Type B pancreatic cell (in vitro differentiated cells): ENCODE measurements at regions not wholly inside any gene's neighbourhood (a gene's known extent, or its start where the extent isn't known, plus 50 kb on each side); places are given as distances from the start of the nearest gene placed in this dataset.

ENCODE experiments used
- DNase-seq: peaks from one replicate; pipeline ENCODE4 v3.0.0; 2021; ENCODE audit warnings: mixed read lengths; ENCODE audit not compliant: unreplicated experiment; ENCODE audit errors: extremely low spot score
- H3K27ac Mint-ChIP-seq: 2 replicates; pipeline ENCODE4 v1.8.0; 2021; ENCODE audit warnings: mild to moderate bottlenecking, mixed read lengths
- H3K27me3 Mint-ChIP-seq: 2 replicates; pipeline ENCODE4 v1.8.0; 2021; ENCODE audit warnings: mixed read lengths
- H3K36me3 Mint-ChIP-seq: 2 replicates; pipeline ENCODE4 v1.8.0; 2021; ENCODE audit warnings: mixed read lengths
- H3K4me1 Mint-ChIP-seq: one replicate; pipeline ENCODE4 v1.8.0; 2021; ENCODE audit warnings: mixed read lengths; ENCODE audit not compliant: unreplicated experiment
- H3K4me3 Mint-ChIP-seq: 2 replicates; pipeline ENCODE4 v1.8.0; 2021; ENCODE audit warnings: mild to moderate bottlenecking, mixed read lengths
- H3K9me3 Mint-ChIP-seq: 2 replicates; pipeline ENCODE4 v1.8.0; 2021; ENCODE audit warnings: mixed read lengths
- CTCF ChIP-seq: fragments of 200-600 bp; sonication (generic); conservative IDR thresholded peaks from 2 replicates; pipeline ENCODE4 v1.5.0; 2021; ENCODE audit warnings: antibody characterized with exemption, mild to moderate bottlenecking

GRCh38 chr14:22040781-22041125 lies 367.1 kb upstream of the OR4E1 start:
- TF ChIP-seq CTCF: no peak
- no peak for DNase-seq
- no peaks in the 10 kb centered on the region for H3K9me3 Mint-ChIP-seq
- H3K27ac Mint-ChIP-seq: no peak overlapping the region
- no peak overlapping the region for H3K4me3 Mint-ChIP-seq
- peaks cover 35% of the 10 kb centered on the region for H3K27me3 Mint-ChIP-seq
- H3K4me1 Mint-ChIP-seq: no peaks in the 10 kb centered on the region
- no peaks in the 10 kb centered on the region for H3K36me3 Mint-ChIP-seq

DNA sequence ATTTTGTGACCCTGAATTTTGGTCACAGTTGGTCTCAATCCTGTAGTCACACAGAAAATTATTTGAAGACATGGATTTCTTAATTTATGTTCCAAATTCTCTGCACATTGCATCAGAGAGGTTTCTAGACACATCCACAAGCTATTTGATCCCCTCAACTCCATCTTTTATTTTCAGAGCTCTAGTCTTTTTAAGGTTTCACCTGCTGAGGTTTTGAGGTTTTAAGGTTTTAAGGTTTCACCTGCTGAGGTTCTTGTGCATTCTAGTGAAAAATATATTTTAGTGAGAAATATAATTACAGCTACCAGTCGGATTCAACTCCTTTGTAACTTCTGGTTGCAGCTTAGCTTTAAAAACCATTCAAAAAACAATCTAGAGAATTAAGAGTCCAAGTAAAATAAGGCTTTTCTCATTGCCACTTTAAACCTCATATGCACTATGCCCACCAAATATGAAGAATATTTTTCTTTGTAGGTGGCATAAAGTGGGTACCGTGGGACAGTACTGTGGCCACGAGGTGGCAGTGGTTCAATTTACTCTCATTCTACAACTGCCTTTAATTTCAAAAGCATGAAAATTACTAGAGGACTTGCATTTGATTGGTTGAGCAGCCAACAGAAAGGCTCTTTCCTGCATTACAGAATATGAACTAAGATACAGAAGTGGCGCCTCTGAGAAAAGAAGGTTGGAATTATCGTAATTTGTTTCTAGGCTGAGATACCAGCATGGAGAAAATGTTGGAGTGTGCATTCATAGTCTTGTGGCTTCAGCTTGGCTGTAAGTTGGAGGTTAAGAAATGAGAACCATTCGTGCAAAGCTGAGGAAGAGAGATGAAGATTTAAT lies 366.5 kb upstream of the OR4E1 start:
- no peak for DNase-seq
- no peak overlapping the region for H3K4me3 Mint-ChIP-seq
- H3K4me1 Mint-ChIP-seq: no peaks in the 10 kb centered on the region
- peaks cover 35% of the 10 kb centered on the region for H3K27me3 Mint-ChIP-seq
- H3K27ac Mint-ChIP-seq: no peak overlapping the region
- H3K9me3 Mint-ChIP-seq: no peaks in the 10 kb centered on the region
- TF ChIP-seq CTCF: peak; percentile 72
- no peaks in the 10 kb centered on the region for H3K36me3 Mint-ChIP-seq

DNA sequence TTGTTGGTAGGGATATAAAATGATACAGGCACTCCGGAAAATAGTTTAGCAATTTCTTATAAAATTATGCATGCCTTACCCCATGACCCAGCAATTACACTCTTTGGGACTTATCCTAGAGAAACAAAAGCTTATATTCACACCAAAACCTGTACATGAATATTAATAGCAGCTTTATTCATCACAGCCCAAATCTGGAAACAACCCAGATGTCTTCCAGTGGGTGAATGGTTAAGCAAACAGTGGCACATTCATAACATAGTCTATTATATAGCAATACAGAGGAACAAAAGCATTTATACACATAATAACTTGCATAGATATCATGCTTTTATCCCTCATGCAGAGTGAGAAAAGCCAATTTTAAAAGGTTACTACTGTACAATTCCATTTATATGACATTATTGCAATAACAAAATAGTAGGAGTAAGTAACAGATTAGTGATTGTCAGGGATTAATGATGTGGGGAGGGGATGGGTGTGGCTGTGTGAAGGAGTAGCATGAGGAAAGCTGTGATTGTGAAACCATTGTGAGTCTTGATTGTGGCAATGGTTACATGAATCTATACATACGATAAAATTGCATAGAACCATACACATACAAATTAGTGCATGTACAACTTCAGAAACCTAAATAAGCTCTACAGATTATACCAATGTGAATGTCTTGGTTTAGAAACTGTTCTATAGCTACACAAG lies 363.1 kb upstream of the OR4E1 start:
- H3K4me3 Mint-ChIP-seq: no peak overlapping the region
- H3K27me3 Mint-ChIP-seq: peaks cover 33% of the 10 kb centered on the region
- H3K27ac Mint-ChIP-seq: no peak overlapping the region
- H3K4me1 Mint-ChIP-seq: no peaks in the 10 kb centered on the region
- no peaks in the 10 kb centered on the region for H3K36me3 Mint-ChIP-seq
- DNase-seq: no peak
- H3K9me3 Mint-ChIP-seq: no peaks in the 10 kb centered on the region
- TF ChIP-seq CTCF: no peak

- no peaks in the 10 kb centered on the region for H3K9me3 Mint-ChIP-seq
- peaks cover 10% of the 10 kb centered on the region for H3K4me1 Mint-ChIP-seq
- H3K27ac Mint-ChIP-seq: peak overlapping the region; percentile 34
- no peaks in the 10 kb centered on the region for H3K36me3 Mint-ChIP-seq
- H3K4me3 Mint-ChIP-seq: no peak overlapping the region
- H3K27me3 Mint-ChIP-seq: peaks cover 5% of the 10 kb centered on the region
- no peak for DNase-seq
- no peak for TF ChIP-seq CTCF
Measured at GRCh38 chr14:22026527-22026926, 352.9 kb upstream of the OR4E1 start.

DNA sequence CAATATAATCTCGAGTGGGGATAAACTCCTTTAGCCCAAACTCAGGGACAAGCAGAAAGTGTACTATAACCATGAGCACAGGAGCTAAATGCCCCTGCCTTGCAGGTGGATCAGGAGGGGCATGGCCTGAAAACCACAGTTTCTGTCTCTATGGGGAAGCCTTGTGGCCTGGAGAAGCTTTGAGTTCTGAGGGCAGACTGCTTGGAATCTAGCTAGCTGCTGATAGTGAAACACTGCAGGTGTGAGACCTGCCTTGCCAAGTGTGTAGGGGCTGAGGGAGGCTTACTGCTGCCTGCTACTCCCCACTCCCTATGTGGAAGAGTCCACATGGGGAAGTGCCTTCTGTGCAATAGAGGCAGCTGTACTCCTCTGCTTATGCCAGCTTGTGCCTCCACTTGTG lies 352.3 kb upstream of the OR4E1 start:
- no peak for DNase-seq
- no peak overlapping the region for H3K4me3 Mint-ChIP-seq
- no peaks in the 10 kb centered on the region for H3K36me3 Mint-ChIP-seq
- H3K27ac Mint-ChIP-seq: no peak overlapping the region
- peaks cover 10% of the 10 kb centered on the region for H3K4me1 Mint-ChIP-seq
- H3K9me3 Mint-ChIP-seq: no peaks in the 10 kb centered on the region
- H3K27me3 Mint-ChIP-seq: peaks cover 5% of the 10 kb centered on the region
- TF ChIP-seq CTCF: no peak
